ENCODE measurements at regions not wholly inside any gene's neighbourhood (a gene's known extent, or its start where the extent isn't known, plus 50 kb on each side); places are given as distances from the start of the nearest gene placed in this dataset.

DNA sequence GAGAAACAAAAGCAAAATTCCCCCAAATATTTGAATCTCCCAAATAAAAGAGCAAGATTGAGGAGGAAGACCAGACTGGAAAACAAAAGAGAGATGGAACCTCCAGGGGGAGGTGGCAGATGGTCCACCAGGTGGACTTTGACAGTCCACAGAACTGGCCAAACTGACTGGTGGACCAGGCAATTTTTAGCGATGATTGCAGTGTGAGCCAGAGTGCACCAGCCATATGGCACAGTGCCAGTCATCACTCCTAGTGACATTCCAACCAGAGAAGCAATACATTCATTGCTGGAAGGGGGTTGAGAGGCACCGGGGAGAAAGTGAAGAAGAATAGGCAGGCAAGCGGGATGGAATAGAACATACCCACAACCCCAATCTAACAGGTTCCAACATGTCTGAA, 182.9 kb downstream of the EXOC5 start:
- no peaks in the 10 kb centered on the region for H3K79me2 ChIP-seq (ENCODE audit: low read depth)
- H3K4me3 Mint-ChIP-seq = no peak overlapping the region
- H2AFZ ChIP-seq (replicated peaks) = no peak overlapping the region
- peaks cover 2% of the 10 kb centered on the region for H3K36me3 Mint-ChIP-seq
- H3K27me3 Mint-ChIP-seq (ENCODE audit: insufficient read depth, low read depth) = peaks cover 2% of the 10 kb centered on the region
- no peaks in the 10 kb centered on the region for H3K36me3 ChIP-seq
- peaks cover 2% of the 10 kb centered on the region for H3K9me3 Mint-ChIP-seq
- no peaks in the 10 kb centered on the region for H4K20me1 ChIP-seq (ENCODE audit: low read depth)
- peaks cover 14% of the 10 kb centered on the region for H3K4me1 ChIP-seq
- no peaks in the 10 kb centered on the region for H3F3A ChIP-seq (ENCODE audit: low read depth)
- no peak overlapping the region for H3K27ac ChIP-seq
- no peak overlapping the region for H3K9ac ChIP-seq
- H3K4me1 Mint-ChIP-seq = peaks cover 8% of the 10 kb centered on the region
- H3K27ac Mint-ChIP-seq = no peak overlapping the region
- H3K4me2 ChIP-seq = no peak overlapping the region
- DNase-seq (ENCODE audit: low spot score) = no peak
- H3K9me3 ChIP-seq (ENCODE audit: low read depth) = no peaks in the 10 kb centered on the region
- no peak overlapping the region for H3K4me3 ChIP-seq
- TF ChIP-seq, protein P1, sequence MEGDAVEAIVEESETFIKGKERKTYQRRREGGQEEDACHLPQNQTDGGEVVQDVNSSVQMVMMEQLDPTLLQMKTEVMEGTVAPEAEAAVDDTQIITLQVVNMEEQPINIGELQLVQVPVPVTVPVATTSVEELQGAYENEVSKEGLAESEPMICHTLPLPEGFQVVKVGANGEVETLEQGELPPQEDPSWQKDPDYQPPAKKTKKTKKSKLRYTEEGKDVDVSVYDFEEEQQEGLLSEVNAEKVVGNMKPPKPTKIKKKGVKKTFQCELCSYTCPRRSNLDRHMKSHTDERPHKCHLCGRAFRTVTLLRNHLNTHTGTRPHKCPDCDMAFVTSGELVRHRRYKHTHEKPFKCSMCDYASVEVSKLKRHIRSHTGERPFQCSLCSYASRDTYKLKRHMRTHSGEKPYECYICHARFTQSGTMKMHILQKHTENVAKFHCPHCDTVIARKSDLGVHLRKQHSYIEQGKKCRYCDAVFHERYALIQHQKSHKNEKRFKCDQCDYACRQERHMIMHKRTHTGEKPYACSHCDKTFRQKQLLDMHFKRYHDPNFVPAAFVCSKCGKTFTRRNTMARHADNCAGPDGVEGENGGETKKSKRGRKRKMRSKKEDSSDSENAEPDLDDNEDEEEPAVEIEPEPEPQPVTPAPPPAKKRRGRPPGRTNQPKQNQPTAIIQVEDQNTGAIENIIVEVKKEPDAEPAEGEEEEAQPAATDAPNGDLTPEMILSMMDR (IDR thresholded peaks at IDR 0.05) = no peak
- no peak for TF ChIP-seq EZH2phosphoT487 (IDR thresholded peaks at IDR 0.05)
- no peak for TF ChIP-seq EZH2 (IDR thresholded peaks at IDR 0.05)
- no peaks in the 10 kb centered on the region for H3K27me3 ChIP-seq

DNA sequence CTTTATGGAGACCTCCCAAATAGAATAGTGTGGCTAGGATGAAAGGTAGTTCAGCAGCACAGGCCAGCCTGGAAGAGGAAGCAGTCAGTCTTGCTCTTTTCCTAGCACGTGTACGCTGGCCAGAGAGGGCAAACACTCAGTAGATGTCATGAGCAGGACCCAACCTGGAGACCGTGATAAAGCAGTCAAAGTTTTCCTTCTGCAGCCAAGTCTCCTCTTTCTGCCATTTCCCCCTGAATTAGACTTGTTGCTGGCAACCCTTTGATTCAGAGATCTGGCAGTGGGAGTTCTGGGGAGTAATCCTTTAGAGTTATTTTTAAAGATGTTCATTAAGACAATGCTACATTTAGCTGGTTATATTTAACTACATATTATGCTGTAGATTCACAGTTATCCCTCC, 183.7 kb downstream of the EXOC5 start:
- H3K4me3 ChIP-seq = no peak overlapping the region
- no peak for DNase-seq (ENCODE audit: low spot score)
- H3K27me3 ChIP-seq = no peaks in the 10 kb centered on the region
- peaks cover 9% of the 10 kb centered on the region for H3K4me1 Mint-ChIP-seq
- H2AFZ ChIP-seq (replicated peaks) = no peak overlapping the region
- H3K4me3 Mint-ChIP-seq = no peak overlapping the region
- H3K27me3 Mint-ChIP-seq (ENCODE audit: insufficient read depth, low read depth) = peaks cover 2% of the 10 kb centered on the region
- no peak overlapping the region for H3K27ac Mint-ChIP-seq
- H3K9me3 ChIP-seq (ENCODE audit: low read depth) = no peaks in the 10 kb centered on the region
- H3K9me3 Mint-ChIP-seq = peaks cover 2% of the 10 kb centered on the region
- no peaks in the 10 kb centered on the region for H3F3A ChIP-seq (ENCODE audit: low read depth)
- H3K4me2 ChIP-seq = no peak overlapping the region
- no peaks in the 10 kb centered on the region for H3K79me2 ChIP-seq (ENCODE audit: low read depth)
- peaks cover 22% of the 10 kb centered on the region for H3K4me1 ChIP-seq
- H3K27ac ChIP-seq = no peak overlapping the region
- TF ChIP-seq EZH2phosphoT487 (IDR thresholded peaks at IDR 0.05) = no peak
- TF ChIP-seq, protein P1 (IDR thresholded peaks at IDR 0.05) = no peak
- TF ChIP-seq EZH2 (IDR thresholded peaks at IDR 0.05) = no peak
- H3K36me3 Mint-ChIP-seq = peaks cover 2% of the 10 kb centered on the region
- H4K20me1 ChIP-seq (ENCODE audit: low read depth) = no peaks in the 10 kb centered on the region
- no peaks in the 10 kb centered on the region for H3K36me3 ChIP-seq
- no peak overlapping the region for H3K9ac ChIP-seq

DNA sequence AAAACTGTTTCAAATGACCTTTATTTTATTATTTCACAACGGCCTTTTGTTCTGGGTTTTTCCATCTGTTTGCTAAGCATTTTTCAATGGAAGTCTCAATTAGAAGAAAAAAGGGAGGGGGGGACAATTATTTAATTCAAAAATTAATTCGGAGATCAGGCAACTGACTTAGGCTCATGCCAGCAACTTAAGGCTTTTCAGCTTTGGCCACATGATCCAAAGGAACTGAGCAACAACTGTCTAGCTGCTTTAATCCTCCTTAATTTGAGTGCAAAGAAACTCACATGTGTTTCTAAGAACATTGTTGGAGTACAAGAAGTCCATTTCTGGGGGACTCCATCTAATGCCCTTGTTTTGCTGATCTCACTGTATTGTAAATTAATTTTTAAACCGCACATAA, 188.0 kb downstream of the EXOC5 start:
- H3K36me3 Mint-ChIP-seq = no peaks in the 10 kb centered on the region
- H3K27me3 Mint-ChIP-seq (ENCODE audit: insufficient read depth, low read depth) = peaks cover 2% of the 10 kb centered on the region
- H3K9me3 Mint-ChIP-seq = no peaks in the 10 kb centered on the region
- H3K4me2 ChIP-seq = peak overlapping the region; percentile 43
- H3K79me2 ChIP-seq (ENCODE audit: low read depth) = no peaks in the 10 kb centered on the region
- H3K4me3 ChIP-seq = no peak overlapping the region
- no peaks in the 10 kb centered on the region for H4K20me1 ChIP-seq (ENCODE audit: low read depth)
- peaks cover 24% of the 10 kb centered on the region for H3K4me1 ChIP-seq
- no peak overlapping the region for H3K27ac ChIP-seq
- TF ChIP-seq EZH2 (IDR thresholded peaks at IDR 0.05) = no peak
- TF ChIP-seq, protein P1 (IDR thresholded peaks at IDR 0.05) = no peak
- no peak for TF ChIP-seq EZH2phosphoT487 (IDR thresholded peaks at IDR 0.05)
- H3F3A ChIP-seq (ENCODE audit: low read depth) = no peaks in the 10 kb centered on the region
- no peaks in the 10 kb centered on the region for H3K9me3 ChIP-seq (ENCODE audit: low read depth)
- no peaks in the 10 kb centered on the region for H3K27me3 ChIP-seq
- H3K27ac Mint-ChIP-seq = no peak overlapping the region
- H3K4me1 Mint-ChIP-seq = peaks cover 14% of the 10 kb centered on the region
- no peaks in the 10 kb centered on the region for H3K36me3 ChIP-seq
- peak; percentile 20 for DNase-seq (ENCODE audit: low spot score)
- H3K4me3 Mint-ChIP-seq = no peak overlapping the region
- H3K9ac ChIP-seq = no peak overlapping the region
- no peak overlapping the region for H2AFZ ChIP-seq (replicated peaks)

Data from neural progenitor cell (in vitro differentiated cells).